GM12878 (cell line): ENCODE measurements at regions not wholly inside any gene's neighbourhood (a gene's known extent, or its start where the extent isn't known, plus 50 kb on each side); places are given as distances from the start of the nearest gene placed in this dataset.

ENCODE experiments used
- ATAC-seq: fragments of 200-7000 bp; cut with Tn5 transposase; 3 replicates; pipeline ENCODE4 v1.9.1; 2020; ENCODE audit warnings: mild to moderate bottlenecking, moderate library complexity
- BruUV-seq: library from RNA; stranded (reverse); fragments of 400-500 nt; replicated peaks from 2 replicates; lab custom pipeline; 2021; lab: Mats Ljungman, UMichigan
- CTCF ChIA-PET: fragments of 300-600 bp; sonication (Branson Sonifier 250); formaldehyde crosslinking; extraction: SDS; loops from one replicate; lab custom pipeline; 2021; ENCODE audit warnings: inconsistent platforms; lab: Yijun Ruan, JAX
- POLR2A ChIA-PET: fragments of 350-600 bp; formaldehyde crosslinking; extraction: SDS; loops from one replicate; lab custom pipeline; 2021; ENCODE audit warnings: inconsistent platforms; lab: Charles Lee
- RAD21 ChIA-PET: fragments of 300-600 bp; sonication (Branson Sonifier 250); formaldehyde crosslinking; loops from one replicate; lab custom pipeline; 2023; ENCODE audit warnings: antibody characterized with exemption; ENCODE audit not compliant: unreplicated experiment; lab: Charles Lee
- SMC1A ChIA-PET: fragments of 300-600 bp; sonication (Branson Sonifier 250); formaldehyde crosslinking; loops from one replicate; lab custom pipeline; 2023; ENCODE audit not compliant: unreplicated experiment, uncharacterized antibody; lab: Charles Lee
- DNase-seq: peaks from one replicate; pipeline ENCODE4 v3.0.0-alpha.2; 2011; ENCODE audit warnings: low read depth, low spot score
- FAIRE-seq: peaks from 3 replicates; lab custom pipeline; 2011; peaks lifted over from hg19 to GRCh38; lab: Jason Lieb, UNC
- H2AFZ ChIP-seq: 2 replicates; pipeline ENCODE4 v1.6.0; 2011; ENCODE audit warnings: low read depth, low read length, control low read depth; ENCODE audit not compliant: control insufficient read depth
- H3K27ac ChIP-seq: 2 replicates; pipeline ENCODE4 v1.5.1; 2011; ENCODE audit warnings: control low read depth; ENCODE audit not compliant: control insufficient read depth, insufficient read depth
- H3K27me3 ChIP-seq, 2 experiments: replicated peaks in 1 of 2; 2 replicates each; pipeline versions ENCODE4 v1.6.0 to v1.6.1; 2011; ENCODE audit warnings: low read length in 1 of 2; ENCODE audit not compliant: control insufficient read depth in 2 of 2, insufficient read depth in 2 of 2
- H3K36me3 ChIP-seq, 2 experiments: 2 replicates each; pipeline ENCODE4 v1.5.1; 2011; ENCODE audit warnings: low read length in 1 of 2; ENCODE audit not compliant: control insufficient read depth in 2 of 2, insufficient read depth in 2 of 2
- H3K4me1 ChIP-seq: 2 replicates; pipeline ENCODE4 v1.6.1; 2011; ENCODE audit warnings: mild to moderate bottlenecking, low read length, moderate library complexity, mixed read lengths; ENCODE audit not compliant: control insufficient read depth, insufficient read depth
- H3K4me2 ChIP-seq: 2 replicates; pipeline ENCODE4 v1.6.0; 2011; ENCODE audit warnings: control low read depth; ENCODE audit not compliant: control insufficient read depth, insufficient read depth
- H3K4me3 ChIP-seq: fragments of 200-600 bp; sonication (generic); 2 replicates; pipeline ENCODE4 v1.5.1; 2016
- H3K79me2 ChIP-seq: 2 replicates; pipeline ENCODE4 v1.6.0; 2011; ENCODE audit warnings: low read length; ENCODE audit not compliant: control insufficient read depth, insufficient read depth
- H3K9ac ChIP-seq: 2 replicates; pipeline ENCODE4 v1.8.0; 2011; ENCODE audit warnings: low read length, control low read depth, mixed read lengths; ENCODE audit not compliant: control insufficient read depth, insufficient read depth
- H3K9me3 ChIP-seq: replicated peaks from 3 replicates; pipeline ENCODE4 v1.5.1; 2011; ENCODE audit warnings: mild to moderate bottlenecking, low read length; ENCODE audit not compliant: control insufficient read depth, insufficient read depth
- H4K20me1 ChIP-seq: 2 replicates; pipeline ENCODE4 v1.6.0; 2011; ENCODE audit not compliant: control insufficient read depth, insufficient read depth
- CBFB ChIP-seq: IDR thresholded peaks from 2 replicates; pipeline ENCODE4 v1.6.1; 2016; ENCODE audit warnings: antibody characterized with exemption, low read depth
- CHD1 ChIP-seq: IDR thresholded peaks from 2 replicates; pipeline ENCODE4 v1.6.1; 2012; ENCODE audit warnings: low read depth, low read length, improper control_type of control experiment
- CREB1 ChIP-seq: IDR thresholded peaks from 2 replicates; pipeline ENCODE4 v1.6.1; 2012; ENCODE audit warnings: low read depth, mild to moderate bottlenecking, inconsistent platforms
- DPF2 ChIP-seq: fragments of 450-650 bp; IDR thresholded peaks from 2 replicates; pipeline ENCODE4 v1.6.1; 2017; ENCODE audit warnings: mild to moderate bottlenecking
- IKZF2 ChIP-seq, 2 experiments: fragments of 450-650 bp; IDR thresholded peaks; 2 replicates each; pipeline ENCODE4 v1.6.1; 2017; ENCODE audit warnings: mild to moderate bottlenecking in 2 of 2, moderate library complexity in 2 of 2
- KLF5 ChIP-seq: fragments of 450-650 bp; IDR thresholded peaks from 2 replicates; pipeline ENCODE4 v1.6.1; 2014; ENCODE audit warnings: mild to moderate bottlenecking; ENCODE audit not compliant: partially characterized antibody
- NFXL1 ChIP-seq: fragments of 450-650 bp; IDR thresholded peaks from 2 replicates; pipeline ENCODE4 v1.6.1; 2017; ENCODE audit warnings: antibody characterized with exemption, mild to moderate bottlenecking, borderline replicate concordance
- NFYA ChIP-seq: IDR thresholded peaks from 2 replicates; pipeline ENCODE4 v1.6.1; 2011; ENCODE audit warnings: low read depth, mild to moderate bottlenecking, low read length, improper control_type of control experiment, borderline replicate concordance
- ZNF24 ChIP-seq: fragments of 450-650 bp; IDR thresholded peaks from 2 replicates; pipeline ENCODE4 v1.6.1; 2017; ENCODE audit warnings: antibody characterized with exemption, mild to moderate bottlenecking
- WGBS: methylation state at CpG from one replicate; pipeline ENCODE4 v1.1.6; 2016; ENCODE audit warnings: low lambda C conversion rate; ENCODE audit not compliant: insufficient replicate concordance, insufficient coverage; ENCODE audit errors: missing lambda C conversion rate; 5-methylcytosine and 5-hydroxymethylcytosine counted together
- in situ Hi-C: fragments of 300-500 bp; cut with MboI; formaldehyde crosslinking; loops from 9 replicates; pipeline ENCODE4 v1.14.3; 2018; ENCODE audit warnings: mixed read lengths
- intact Hi-C: fragments of 100-400 bp; cut with micrococcal nuclease; formaldehyde crosslinking; loops from one replicate; pipeline ENCODE4 v1.14.2; 2022; ENCODE audit not compliant: unreplicated experiment
- TF ChIP-seq, protein P1 (sequence below): fragments of 450-650 bp; IDR thresholded peaks from 2 replicates; pipeline ENCODE4 v1.6.1; 2017; ENCODE audit warnings: mild to moderate bottlenecking
- TF ChIP-seq, protein P2 (sequence below): fragments of 450-650 bp; formaldehyde crosslinking; IDR thresholded peaks from 2 replicates; pipeline ENCODE4 v1.4.0; 2020; ENCODE audit warnings: mild to moderate bottlenecking, moderate library complexity

GRCh38 chr3:170749765-170750477 lies 120.1 kb downstream of the RPL22L1 start (continued):
- TF ChIP-seq CREB1 = no peak
- no peak for TF ChIP-seq DPF2
- TF ChIP-seq, protein P1, sequence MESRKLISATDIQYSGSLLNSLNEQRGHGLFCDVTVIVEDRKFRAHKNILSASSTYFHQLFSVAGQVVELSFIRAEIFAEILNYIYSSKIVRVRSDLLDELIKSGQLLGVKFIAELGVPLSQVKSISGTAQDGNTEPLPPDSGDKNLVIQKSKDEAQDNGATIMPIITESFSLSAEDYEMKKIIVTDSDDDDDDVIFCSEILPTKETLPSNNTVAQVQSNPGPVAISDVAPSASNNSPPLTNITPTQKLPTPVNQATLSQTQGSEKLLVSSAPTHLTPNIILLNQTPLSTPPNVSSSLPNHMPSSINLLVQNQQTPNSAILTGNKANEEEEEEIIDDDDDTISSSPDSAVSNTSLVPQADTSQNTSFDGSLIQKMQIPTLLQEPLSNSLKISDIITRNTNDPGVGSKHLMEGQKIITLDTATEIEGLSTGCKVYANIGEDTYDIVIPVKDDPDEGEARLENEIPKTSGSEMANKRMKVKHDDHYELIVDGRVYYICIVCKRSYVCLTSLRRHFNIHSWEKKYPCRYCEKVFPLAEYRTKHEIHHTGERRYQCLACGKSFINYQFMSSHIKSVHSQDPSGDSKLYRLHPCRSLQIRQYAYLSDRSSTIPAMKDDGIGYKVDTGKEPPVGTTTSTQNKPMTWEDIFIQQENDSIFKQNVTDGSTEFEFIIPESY = no peak

DNA sequence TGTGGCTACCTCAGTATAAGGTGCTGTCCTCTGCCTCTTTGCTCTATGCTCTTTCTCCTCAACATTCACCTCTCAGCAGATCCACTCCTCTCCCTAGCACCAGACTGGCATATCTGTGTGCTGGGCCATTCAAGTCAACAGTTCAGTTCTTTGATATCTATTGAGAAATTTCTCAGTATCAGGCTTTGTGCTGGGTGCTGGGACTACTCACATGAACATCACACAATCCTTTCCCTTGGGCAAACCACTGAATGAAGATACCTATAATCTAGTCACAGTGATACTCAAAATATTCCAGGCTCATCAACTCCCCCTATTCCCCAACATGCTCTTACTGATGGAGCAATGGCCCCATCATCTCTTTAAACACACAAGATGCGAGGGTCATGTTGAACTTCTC lies 120.8 kb downstream of the RPL22L1 start:
- ChIA-PET SMC1A (no interaction called here), RAD21 (no interaction called here), CTCF (no interaction called here), POLR2A (no interaction called here)
- H3K79me2 ChIP-seq = no peaks in the 10 kb centered on the region
- no peak overlapping the region for H3K9ac ChIP-seq
- no peaks in the 10 kb centered on the region for H4K20me1 ChIP-seq
- DNase-seq (no peak), FAIRE-seq (no peak), ATAC-seq (no peak)
- no peak overlapping the region for H2AFZ ChIP-seq
- WGBS = 0% methylated on average over 1 of the region's 1 CpG
- in situ Hi-C loops (no loop called here), intact Hi-C loops (no loop called here)
- no peak overlapping the region for H3K27ac ChIP-seq
- H3K27me3 ChIP-seq = peaks cover 0 to 4% of the 10 kb centered on the region in 2 experiments; a peak in 2 of 4 replicates
- H3K4me3 ChIP-seq = no peak overlapping the region
- H3K4me1 ChIP-seq = no peaks in the 10 kb centered on the region
- H3K36me3 ChIP-seq = no peaks in the 10 kb centered on the region
- H3K4me2 ChIP-seq = no peak overlapping the region
- no peaks in the 10 kb centered on the region for H3K9me3 ChIP-seq
- no TSS peak for BruUV-seq
- TF ChIP-seq IKZF2 (IDR thresholded peaks at IDR 0.05) = no peak
- no peak for TF ChIP-seq CHD1
- no peak for TF ChIP-seq KLF5
- no peak for TF ChIP-seq ZNF24
- no peak for TF ChIP-seq CBFB
- no peak for TF ChIP-seq NFYA
- TF ChIP-seq, protein P2, sequence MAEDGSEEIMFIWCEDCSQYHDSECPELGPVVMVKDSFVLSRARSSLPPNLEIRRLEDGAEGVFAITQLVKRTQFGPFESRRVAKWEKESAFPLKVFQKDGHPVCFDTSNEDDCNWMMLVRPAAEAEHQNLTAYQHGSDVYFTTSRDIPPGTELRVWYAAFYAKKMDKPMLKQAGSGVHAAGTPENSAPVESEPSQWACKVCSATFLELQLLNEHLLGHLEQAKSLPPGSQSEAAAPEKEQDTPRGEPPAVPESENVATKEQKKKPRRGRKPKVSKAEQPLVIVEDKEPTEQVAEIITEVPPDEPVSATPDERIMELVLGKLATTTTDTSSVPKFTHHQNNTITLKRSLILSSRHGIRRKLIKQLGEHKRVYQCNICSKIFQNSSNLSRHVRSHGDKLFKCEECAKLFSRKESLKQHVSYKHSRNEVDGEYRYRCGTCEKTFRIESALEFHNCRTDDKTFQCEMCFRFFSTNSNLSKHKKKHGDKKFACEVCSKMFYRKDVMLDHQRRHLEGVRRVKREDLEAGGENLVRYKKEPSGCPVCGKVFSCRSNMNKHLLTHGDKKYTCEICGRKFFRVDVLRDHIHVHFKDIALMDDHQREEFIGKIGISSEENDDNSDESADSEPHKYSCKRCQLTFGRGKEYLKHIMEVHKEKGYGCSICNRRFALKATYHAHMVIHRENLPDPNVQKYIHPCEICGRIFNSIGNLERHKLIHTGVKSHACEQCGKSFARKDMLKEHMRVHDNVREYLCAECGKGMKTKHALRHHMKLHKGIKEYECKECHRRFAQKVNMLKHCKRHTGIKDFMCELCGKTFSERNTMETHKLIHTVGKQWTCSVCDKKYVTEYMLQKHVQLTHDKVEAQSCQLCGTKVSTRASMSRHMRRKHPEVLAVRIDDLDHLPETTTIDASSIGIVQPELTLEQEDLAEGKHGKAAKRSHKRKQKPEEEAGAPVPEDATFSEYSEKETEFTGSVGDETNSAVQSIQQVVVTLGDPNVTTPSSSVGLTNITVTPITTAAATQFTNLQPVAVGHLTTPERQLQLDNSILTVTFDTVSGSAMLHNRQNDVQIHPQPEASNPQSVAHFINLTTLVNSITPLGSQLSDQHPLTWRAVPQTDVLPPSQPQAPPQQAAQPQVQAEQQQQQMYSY (CRISPR knock-in tag) = no peak
- TF ChIP-seq, protein P1 = no peak
- TF ChIP-seq NFXL1 = no peak
